ENCODE measurements at regions not wholly inside any gene's neighbourhood (a gene's known extent, or its start where the extent isn't known, plus 50 kb on each side); places are given as distances from the start of the nearest gene placed in this dataset.

- ATAC-seq (no peak), DNase-seq (ENCODE audit: low read depth, low spot score) (no peak)
- no peak overlapping the region for H3K27ac ChIP-seq (ENCODE audit: low read length)
- H3K4me3 ChIP-seq (ENCODE audit: low read depth in 2 of 2, low read length in 2 of 2), result no peak overlapping the region
- H3K27me3 ChIP-seq (ENCODE audit: control insufficient read depth, insufficient read depth, low read length), result no peaks in the 10 kb centered on the region
- no peaks in the 10 kb centered on the region for H3K9me3 ChIP-seq (ENCODE audit: control insufficient read depth, insufficient read depth, low read depth, low read length)
- in situ Hi-C loops (cut with HindIII; ENCODE audit: low pct_unique_long_range_greater_than_20kb, low sequenced_read_pairs), result no loop called here
- no peaks in the 10 kb centered on the region for H3K4me1 ChIP-seq (ENCODE audit: control insufficient read depth, insufficient read depth, low read length)
- no peaks in the 10 kb centered on the region for H3K36me3 ChIP-seq (ENCODE audit: control insufficient read depth, insufficient read depth, low read length)
- TF ChIP-seq POLR2AphosphoS5 (IDR thresholded peaks at IDR 0.05; ENCODE audit: low read depth, low read length), result no peak
- no peak for TF ChIP-seq SIN3A (IDR thresholded peaks at IDR 0.05; ENCODE audit: borderline replicate concordance, insufficient read depth, low read depth, low read length)
- no peak for TF ChIP-seq CTCF (IDR thresholded peaks at IDR 0.05)
- TF ChIP-seq TCF7L2 (IDR thresholded peaks at IDR 0.05; ENCODE audit: low read depth, low read length), result no peak
- TF ChIP-seq REST (IDR thresholded peaks at IDR 0.05; ENCODE audit: insufficient read depth in 1 of 2, low read depth in 2 of 2, low read length in 1 of 2), result no peak
- ChIA-PET POLR2A (no interaction called here), CTCF (no interaction called here)
- intact Hi-C loops (cut with micrococcal nuclease; ENCODE audit: unreplicated experiment), result no loop called here
- no TSS peak for BruUV-seq (replicated peaks)
These were observed 380.6 kb upstream of the VSTM2A start for GRCh38 chr7:54161621-54162020.

GRCh38 chr7:54166419-54166818 lies 375.8 kb upstream of the VSTM2A start:
- H3K9me3 ChIP-seq (ENCODE audit: control insufficient read depth, insufficient read depth, low read depth, low read length), result no peaks in the 10 kb centered on the region
- intact Hi-C loops (cut with micrococcal nuclease; ENCODE audit: unreplicated experiment), result no loop called here
- H3K27ac ChIP-seq (ENCODE audit: low read length), result no peak overlapping the region
- no TSS peak for BruUV-seq (replicated peaks)
- H3K4me1 ChIP-seq (ENCODE audit: control insufficient read depth, insufficient read depth, low read length), result no peaks in the 10 kb centered on the region
- DNase-seq (ENCODE audit: low read depth, low spot score) (no peak), ATAC-seq (no peak)
- TF ChIP-seq TCF7L2 (IDR thresholded peaks at IDR 0.05; ENCODE audit: low read depth, low read length) (no peak), CTCF (IDR thresholded peaks at IDR 0.05) (no peak), REST (IDR thresholded peaks at IDR 0.05; ENCODE audit: insufficient read depth in 1 of 2, low read depth in 2 of 2, low read length in 1 of 2) (no peak), SIN3A (IDR thresholded peaks at IDR 0.05; ENCODE audit: borderline replicate concordance, insufficient read depth, low read depth, low read length) (no peak), POLR2AphosphoS5 (IDR thresholded peaks at IDR 0.05; ENCODE audit: low read depth, low read length) (no peak)
- ChIA-PET CTCF (no interaction called here), POLR2A (no interaction called here)
- in situ Hi-C loops (cut with HindIII; ENCODE audit: low pct_unique_long_range_greater_than_20kb, low sequenced_read_pairs), result no loop called here
- no peaks in the 10 kb centered on the region for H3K36me3 ChIP-seq (ENCODE audit: control insufficient read depth, insufficient read depth, low read length)
- no peaks in the 10 kb centered on the region for H3K27me3 ChIP-seq (ENCODE audit: control insufficient read depth, insufficient read depth, low read length)
- H3K4me3 ChIP-seq (ENCODE audit: low read depth in 2 of 2, low read length in 2 of 2), result no peak overlapping the region
